H1 (cell line): ENCODE measurements at regions not wholly inside any gene's neighbourhood (a gene's known extent, or its start where the extent isn't known, plus 50 kb on each side); places are given as distances from the start of the nearest gene placed in this dataset.

Experiments
- CTCF ChIA-PET: fragments of 300-600 bp; sonication (Branson Sonifier 250); formaldehyde crosslinking; loops from one replicate; lab custom pipeline; 2021; ENCODE audit not compliant: partially characterized antibody; lab: Charles Lee
- POLR2A ChIA-PET: fragments of 300-600 bp; sonication (Branson Sonifier 250); formaldehyde crosslinking; loops from one replicate; lab custom pipeline; 2021; ENCODE audit warnings: inconsistent platforms; ENCODE audit not compliant: partially characterized antibody; lab: Charles Lee
- DNase-seq, 2 experiments: peaks; one replicate each; pipeline versions ENCODE4 v3.0.0 to v3.0.0-alpha.2; 2010 to 2022; ENCODE audit warnings: low spot score in 2 of 2, low read depth in 1 of 2, mixed read lengths in 1 of 2
- FAIRE-seq: peaks from 2 replicates; lab custom pipeline; 2011; peaks lifted over from hg19 to GRCh38; lab: Jason Lieb, UNC
- H2AFZ ChIP-seq: 2 replicates; pipeline ENCODE4 v1.8.1; 2012; ENCODE audit warnings: low read length, inconsistent platforms
- H2AK5ac ChIP-seq: 2 replicates; pipeline ENCODE4 v1.6.1; 2013; ENCODE audit warnings: low read depth, low read length
- H2BK120ac ChIP-seq: replicated peaks from 2 replicates; pipeline ENCODE3; 2013; ENCODE audit warnings: low read depth, low read length, inconsistent platforms
- H2BK12ac ChIP-seq: 2 replicates; pipeline ENCODE4 v1.6.1; 2013; ENCODE audit warnings: low read depth, low read length
- H2BK15ac ChIP-seq: 2 replicates; pipeline ENCODE4 v1.6.1; 2013; ENCODE audit warnings: low read length
- H2BK20ac ChIP-seq: 2 replicates; pipeline ENCODE4 v1.6.1; 2013; ENCODE audit warnings: low read length
- H2BK5ac ChIP-seq: 2 replicates; pipeline ENCODE4 v1.6.1; 2013; ENCODE audit warnings: low read depth, low read length
- H3K14ac ChIP-seq: 2 replicates; pipeline ENCODE4 v1.6.1; 2013; ENCODE audit warnings: inconsistent platforms; ENCODE audit not compliant: insufficient read length
- H3K18ac ChIP-seq: 2 replicates; pipeline ENCODE4 v1.6.1; 2013; ENCODE audit warnings: low read length; ENCODE audit errors: extremely low read depth
- H3K23ac ChIP-seq: 2 replicates; pipeline ENCODE4 v1.6.1; 2013; ENCODE audit warnings: inconsistent platforms; ENCODE audit not compliant: insufficient read length
- H3K23me2 ChIP-seq: 2 replicates; pipeline ENCODE4 v1.6.1; 2013; ENCODE audit warnings: low read depth, low read length
- H3K27ac ChIP-seq: 2 replicates; pipeline ENCODE4 v1.6.1; 2011; ENCODE audit warnings: low read depth, low read length, inconsistent platforms
- H3K27me3 ChIP-seq, 4 experiments: replicated peaks in 1 of 4; 1 replicate in 1 of 4; 2 replicates in 3 of 4; pipeline versions ENCODE4 v1.6.1 to v1.8.1; 2011 to 2013; ENCODE audit warnings: low read length in 3 of 4, mild to moderate bottlenecking in 3 of 4, inconsistent platforms in 2 of 4, mixed read lengths in 2 of 4, moderate library complexity in 1 of 4; ENCODE audit not compliant: control insufficient read depth in 3 of 4, insufficient read depth in 3 of 4; ENCODE audit errors: extremely low read depth in 1 of 4
- H3K36me3 ChIP-seq, 4 experiments: 2 replicates each; pipeline versions ENCODE4 v1.6.1 to v1.8.1; 2011 to 2013; ENCODE audit warnings: mild to moderate bottlenecking in 4 of 4, low read length in 3 of 4, moderate library complexity in 2 of 4, control low read depth in 1 of 4, inconsistent platforms in 1 of 4; ENCODE audit not compliant: insufficient read depth in 4 of 4, control insufficient read depth in 2 of 4
- H3K4ac ChIP-seq: replicated peaks from 2 replicates; pipeline ENCODE3; 2013; ENCODE audit warnings: low read length, low read depth, mixed read lengths, inconsistent platforms; ENCODE audit not compliant: insufficient read length
- H3K4me1 ChIP-seq, 4 experiments: replicated peaks in 1 of 4; 1 replicate in 1 of 4; 2 replicates in 3 of 4; pipeline versions ENCODE4 v1.6.1 to v1.8.1; 2011 to 2013; ENCODE audit warnings: low read length in 3 of 4, inconsistent platforms in 2 of 4, mixed read lengths in 1 of 4; ENCODE audit not compliant: insufficient read depth in 4 of 4, control insufficient read depth in 3 of 4
- H3K4me2 ChIP-seq, 2 experiments: 2 replicates each; pipeline versions ENCODE4 v1.6.1 to v1.8.1; 2011 to 2013; ENCODE audit warnings: low read depth in 2 of 2, low read length in 2 of 2, control low read depth in 1 of 2, inconsistent platforms in 1 of 2, mild to moderate bottlenecking in 1 of 2; ENCODE audit not compliant: insufficient read depth in 1 of 2
- H3K4me3 ChIP-seq, 4 experiments: fragments of 200-600, 300-600 bp in 1 of 4; sonication (generic), shearing (Covaris generic), sonication (Bioruptor Twin) in 1 of 4; 2 replicates each; pipeline versions ENCODE4 v1.5.1 to v1.8.1; 2011 to 2016; ENCODE audit warnings: low read length in 4 of 4, low read depth in 3 of 4, control low read depth in 2 of 4, inconsistent platforms in 2 of 4, mild to moderate bottlenecking in 2 of 4, mixed read lengths in 1 of 4, moderate library complexity in 1 of 4; ENCODE audit not compliant: insufficient read depth in 2 of 4; ENCODE audit errors: extremely low read depth in 1 of 4
- H3K56ac ChIP-seq: replicated peaks from 2 replicates; pipeline ENCODE3; 2013; ENCODE audit warnings: low read depth, mild to moderate bottlenecking, mixed read lengths, low read length, inconsistent platforms; ENCODE audit not compliant: insufficient read length
- H3K79me1 ChIP-seq: 2 replicates; pipeline ENCODE4 v1.6.1; 2013; ENCODE audit warnings: low read depth, low read length, control low read depth
- H3K79me2 ChIP-seq, 2 experiments: 2 replicates each; pipeline versions ENCODE4 v1.6.1 to v1.8.1; 2012 to 2013; ENCODE audit warnings: low read length in 2 of 2, mild to moderate bottlenecking in 2 of 2, inconsistent platforms in 1 of 2; ENCODE audit not compliant: insufficient read depth in 2 of 2, control insufficient read depth in 1 of 2
- H3K9ac ChIP-seq, 4 experiments: replicated peaks in 1 of 4; 1 replicate in 1 of 4; 2 replicates in 3 of 4; pipeline versions ENCODE4 v1.6.1 to v1.8.1; 2011 to 2013; ENCODE audit warnings: low read depth in 3 of 4, low read length in 3 of 4, control low read depth in 2 of 4, mild to moderate bottlenecking in 2 of 4, moderate library complexity in 2 of 4, inconsistent platforms in 1 of 4; ENCODE audit errors: extremely low read depth in 1 of 4
- H3K9me3 ChIP-seq, 2 experiments: 2 replicates each; pipeline versions ENCODE4 v1.6.1 to v1.8.1; 2012 to 2013; ENCODE audit warnings: mild to moderate bottlenecking in 2 of 2, moderate library complexity in 2 of 2, control low read depth in 1 of 2, inconsistent platforms in 1 of 2, low read depth in 1 of 2, low read length in 1 of 2, mixed read lengths in 1 of 2; ENCODE audit not compliant: insufficient read depth in 2 of 2
- H4K20me1 ChIP-seq, 2 experiments: replicated peaks in 1 of 2; 2 replicates each; pipeline versions ENCODE3 to v1.8.1; 2011 to 2013; ENCODE audit warnings: inconsistent platforms in 2 of 2, low read length in 2 of 2, mild to moderate bottlenecking in 1 of 2; ENCODE audit not compliant: insufficient read depth in 2 of 2, control insufficient read depth in 1 of 2
- H4K5ac ChIP-seq: 2 replicates; pipeline ENCODE4 v1.6.1; 2013; ENCODE audit warnings: low read length, low read depth, mixed read lengths, inconsistent platforms; ENCODE audit not compliant: insufficient read length
- H4K8ac ChIP-seq: 2 replicates; pipeline ENCODE4 v1.8.0; 2013; ENCODE audit warnings: mild to moderate bottlenecking, moderate library complexity, low read length, inconsistent platforms; ENCODE audit not compliant: insufficient read depth; ENCODE audit errors: extremely low read depth
- H4K91ac ChIP-seq: replicated peaks from 2 replicates; pipeline ENCODE3; 2013; ENCODE audit warnings: low read length, mixed read lengths, inconsistent platforms; ENCODE audit not compliant: insufficient read length
- BCL11A ChIP-seq, 2 experiments: IDR thresholded peaks; one replicate each; pipeline ENCODE4 v1.6.1; 2011; ENCODE audit warnings: low read depth in 2 of 2, low read length in 2 of 2, mild to moderate bottlenecking in 2 of 2
- BRCA1 ChIP-seq: IDR thresholded peaks from 2 replicates; pipeline ENCODE4 v1.6.1; 2012; ENCODE audit warnings: low read depth, low read length, improper control_type of control experiment
- CEBPB ChIP-seq: IDR thresholded peaks from 2 replicates; pipeline ENCODE4 v1.6.1; 2012; ENCODE audit warnings: low read depth, low read length
- CTBP2 ChIP-seq: IDR thresholded peaks from 2 replicates; pipeline ENCODE4 v1.7.0; 2011; ENCODE audit warnings: borderline replicate concordance, mild to moderate bottlenecking, moderate library complexity, mixed read lengths, low read length; ENCODE audit not compliant: insufficient read depth, insufficient read length
- EGR1 ChIP-seq: IDR thresholded peaks from 2 replicates; pipeline ENCODE4 v1.6.1; 2011; ENCODE audit warnings: low read depth, low read length, borderline replicate concordance
- EZH2 ChIP-seq: fragments of 200-600 bp; sonication (generic); IDR thresholded peaks from 2 replicates; pipeline ENCODE4 v1.7.1; 2012; ENCODE audit warnings: low read depth, mild to moderate bottlenecking, moderate library complexity, low read length, inconsistent platforms; ENCODE audit not compliant: severe bottlenecking
- GABPA ChIP-seq: IDR thresholded peaks from 2 replicates; pipeline ENCODE4 v1.6.1; 2011; ENCODE audit warnings: mild to moderate bottlenecking, low read length, moderate library complexity, borderline replicate concordance; ENCODE audit not compliant: insufficient read depth
- GTF2F1 ChIP-seq: IDR thresholded peaks from 2 replicates; pipeline ENCODE4 v1.6.1; 2012; ENCODE audit warnings: low read depth, low read length, improper control_type of control experiment, borderline replicate concordance
- JUN ChIP-seq: IDR thresholded peaks from 2 replicates; pipeline ENCODE4 v1.6.1; 2011; ENCODE audit warnings: low read depth, mild to moderate bottlenecking, improper control_type of control experiment, low read length
- RFX5 ChIP-seq: IDR thresholded peaks from 2 replicates; pipeline ENCODE4 v1.6.1; 2011; ENCODE audit warnings: low read depth, low read length, improper control_type of control experiment, borderline replicate concordance
- SAP30 ChIP-seq: fragments of 300-600 bp; sonication (generic); IDR thresholded peaks from 2 replicates; pipeline ENCODE4 v1.7.1; 2012; ENCODE audit warnings: low read length, moderate library complexity, mild to moderate bottlenecking, inconsistent platforms; ENCODE audit not compliant: insufficient read depth, insufficient replicate concordance
- WGBS, 2 experiments: shearing (Covaris generic) in 1 of 2; methylation state at CpG; one replicate each; pipeline versions ENCODE4 v1.1.6 to v1.1.7; 2013 to 2015; ENCODE audit warnings: low lambda C conversion rate in 2 of 2, mixed read lengths in 2 of 2, inconsistent platforms in 1 of 2, low coverage in 1 of 2, missing lambda C conversion rate in 1 of 2; ENCODE audit not compliant: insufficient replicate concordance in 2 of 2, insufficient coverage in 1 of 2, insufficient read length in 1 of 2; ENCODE audit errors: extremely low coverage in 1 of 2, missing lambda C conversion rate in 1 of 2; 5-methylcytosine and 5-hydroxymethylcytosine counted together
- TF ChIP-seq, protein P1 (sequence below), 3 experiments: IDR thresholded peaks; 1 replicate in 2 of 3; 2 replicates in 1 of 3; pipeline versions ENCODE4 v1.5.1 to v1.6.1; 2011; ENCODE audit warnings: low read length in 3 of 3, mild to moderate bottlenecking in 3 of 3, inconsistent platforms in 2 of 3, low read depth in 1 of 3, moderate library complexity in 1 of 3; ENCODE audit not compliant: insufficient read depth in 1 of 3; ENCODE audit errors: control extremely low read depth in 1 of 3

GRCh38 chr2:66697366-66697765, 262.4 kb downstream of the MEIS1 start:
- Histone ChIP-seq H2BK20ac (no peak overlapping the region), H3K36me3 (no peaks in the 10 kb centered on the region), H3K79me2 (no peaks in the 10 kb centered on the region), H3K56ac (no peak overlapping the region), H3K23me2 (no peaks in the 10 kb centered on the region), H3K14ac (no peak overlapping the region), H3K27ac (no peak overlapping the region), H2AFZ (no peak overlapping the region), H4K20me1 (no peaks in the 10 kb centered on the region), H3K4me1 (peaks cover 3 to 14% (median 8%) of the 10 kb centered on the region in 4 experiments; a peak in 6 of 7 replicates), H3K27me3 (no peaks in the 10 kb centered on the region), H3K4me2 (no peak overlapping the region), H2BK15ac (no peak overlapping the region), H2BK5ac (no peak overlapping the region), H4K91ac (no peak overlapping the region), H3K79me1 (no peaks in the 10 kb centered on the region), H4K5ac (no peak overlapping the region), H2BK12ac (no peak overlapping the region), H2BK120ac (no peak overlapping the region), H3K4ac (no peak overlapping the region), H3K4me3 (no peak overlapping the region), H3K18ac (no peak overlapping the region), H3K9me3 (no peaks in the 10 kb centered on the region), H3K9ac (no peak overlapping the region), H4K8ac (no peak overlapping the region), H2AK5ac (no peak overlapping the region), H3K23ac (no peak overlapping the region)
- WGBS, 2 experiments, result 72% methylated on average over 4 of the region's 4 CpGs; no CpG with 5 or more reads in 1 of the 2 experiments
- DNase-seq, result no peak
- FAIRE-seq, result no peak
- ChIA-PET POLR2A (no interaction called here), CTCF (interaction anchor here (0.9 kb wide), 1 partner anchor 110 kb away, joined by 6 read pairs; no protein-coding TSS in a partner anchor)
- TF ChIP-seq BRCA1 (no peak), GTF2F1 (no peak), JUN (no peak), GABPA (no peak), BCL11A (IDR thresholded peaks at IDR 0.05; ENCODE audit: low read depth in 2 of 2, low read length in 2 of 2) (no peak), CTBP2 (no peak), RFX5 (no peak), EGR1 (no peak), EZH2 (no peak), CEBPB (no peak), SAP30 (no peak)
- TF ChIP-seq, protein P1, sequence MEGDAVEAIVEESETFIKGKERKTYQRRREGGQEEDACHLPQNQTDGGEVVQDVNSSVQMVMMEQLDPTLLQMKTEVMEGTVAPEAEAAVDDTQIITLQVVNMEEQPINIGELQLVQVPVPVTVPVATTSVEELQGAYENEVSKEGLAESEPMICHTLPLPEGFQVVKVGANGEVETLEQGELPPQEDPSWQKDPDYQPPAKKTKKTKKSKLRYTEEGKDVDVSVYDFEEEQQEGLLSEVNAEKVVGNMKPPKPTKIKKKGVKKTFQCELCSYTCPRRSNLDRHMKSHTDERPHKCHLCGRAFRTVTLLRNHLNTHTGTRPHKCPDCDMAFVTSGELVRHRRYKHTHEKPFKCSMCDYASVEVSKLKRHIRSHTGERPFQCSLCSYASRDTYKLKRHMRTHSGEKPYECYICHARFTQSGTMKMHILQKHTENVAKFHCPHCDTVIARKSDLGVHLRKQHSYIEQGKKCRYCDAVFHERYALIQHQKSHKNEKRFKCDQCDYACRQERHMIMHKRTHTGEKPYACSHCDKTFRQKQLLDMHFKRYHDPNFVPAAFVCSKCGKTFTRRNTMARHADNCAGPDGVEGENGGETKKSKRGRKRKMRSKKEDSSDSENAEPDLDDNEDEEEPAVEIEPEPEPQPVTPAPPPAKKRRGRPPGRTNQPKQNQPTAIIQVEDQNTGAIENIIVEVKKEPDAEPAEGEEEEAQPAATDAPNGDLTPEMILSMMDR (IDR thresholded peaks at IDR 0.05; ENCODE audit: control extremely low read depth in 1 of 3, insufficient read depth in 1 of 3, low read depth in 1 of 3, low read length in 3 of 3), result no peak
